Panc1 (cell line): ENCODE measurements at regions not wholly inside any gene's neighbourhood (a gene's known extent, or its start where the extent isn't known, plus 50 kb on each side); places are given as distances from the start of the nearest gene placed in this dataset.

Source experiments
- ATAC-seq: fragments of 200-7000 bp; cut with Tn5 transposase; 2 replicates; pipeline ENCODE4 v1.9.1; 2020; ENCODE audit warnings: mild to moderate bottlenecking, moderate library complexity
- BruUV-seq: library from RNA; stranded (reverse); fragments of 400-500 nt; replicated peaks from 2 replicates; lab custom pipeline; 2021; lab: Mats Ljungman, UMichigan
- CTCF ChIA-PET: fragments of 300-600 bp; sonication (Branson Sonifier 250); formaldehyde crosslinking; loops from one replicate; lab custom pipeline; 2022; ENCODE audit warnings: antibody characterized with exemption; lab: Charles Lee
- POLR2A ChIA-PET: fragments of 300-600 bp; sonication (Branson Sonifier 250); formaldehyde crosslinking; loops from one replicate; lab custom pipeline; 2022; ENCODE audit warnings: antibody characterized with exemption; lab: Charles Lee
- DNase-seq: peaks from one replicate; pipeline ENCODE4 v3.0.0-alpha.2; 2010; ENCODE audit warnings: low read depth, low spot score
- H3K27ac ChIP-seq: 2 replicates; pipeline ENCODE4 v1.5.1; 2011; ENCODE audit warnings: mild to moderate bottlenecking, low read length, inconsistent platforms
- H3K27me3 ChIP-seq: fragments of 200-500 bp; sonication (Bioruptor generic); 2 replicates; pipeline ENCODE4 v1.6.0; 2014; ENCODE audit warnings: low read length, inconsistent platforms; ENCODE audit not compliant: control insufficient read depth, insufficient read depth
- H3K36me3 ChIP-seq: fragments of 200-500 bp; sonication (Bioruptor generic); 2 replicates; pipeline ENCODE4 v1.5.1; 2014; ENCODE audit warnings: inconsistent platforms, mild to moderate bottlenecking, low read length, moderate library complexity; ENCODE audit not compliant: control insufficient read depth, insufficient read depth
- H3K4me1 ChIP-seq: 2 replicates; pipeline ENCODE4 v1.5.1; 2011; ENCODE audit warnings: inconsistent platforms, mild to moderate bottlenecking, low read length, moderate library complexity; ENCODE audit not compliant: control insufficient read depth, insufficient read depth
- H3K4me3 ChIP-seq, 2 experiments: 2 replicates each; pipeline ENCODE4 v1.5.1; 2011 to 2012; ENCODE audit warnings: low read depth in 2 of 2, low read length in 2 of 2, mild to moderate bottlenecking in 2 of 2, inconsistent platforms in 1 of 2, moderate library complexity in 1 of 2
- H3K9me3 ChIP-seq: fragments of 200-500 bp; sonication (Bioruptor generic); 2 replicates; pipeline ENCODE4 v1.5.1; 2014; ENCODE audit warnings: low read depth, mild to moderate bottlenecking, inconsistent platforms, low read length, moderate library complexity; ENCODE audit not compliant: control insufficient read depth, insufficient read depth
- POLR2AphosphoS5 ChIP-seq: IDR thresholded peaks from 2 replicates; pipeline ENCODE4 v1.6.1; 2012; ENCODE audit warnings: mild to moderate bottlenecking, low read depth, low read length, moderate library complexity
- SIN3A ChIP-seq: IDR thresholded peaks from 2 replicates; pipeline ENCODE4 v1.6.1; 2012; ENCODE audit warnings: low read depth, mild to moderate bottlenecking, low read length, moderate library complexity, borderline replicate concordance; ENCODE audit not compliant: insufficient read depth
- TCF7L2 ChIP-seq: IDR thresholded peaks from 2 replicates; pipeline ENCODE4 v1.6.1; 2011; ENCODE audit warnings: mild to moderate bottlenecking, low read depth, low read length, inconsistent platforms
- in situ Hi-C: cut with HindIII; loops from 2 replicates; pipeline ENCODE4 v1.10.0; 2016; ENCODE audit warnings: low sequenced_read_pairs, low pct_unique_long_range_greater_than_20kb
- intact Hi-C: fragments of 100-400 bp; cut with micrococcal nuclease; formaldehyde crosslinking; loops from one replicate; pipeline ENCODE4 v1.10.0; 2022; ENCODE audit not compliant: unreplicated experiment
- TF ChIP-seq, protein P1 (sequence below): fragments of 450-650 bp; IDR thresholded peaks from 2 replicates; pipeline ENCODE4 v1.5.1; 2017; ENCODE audit warnings: mild to moderate bottlenecking
- TF ChIP-seq, protein P2 (sequence below), 2 experiments: IDR thresholded peaks; 2 replicates each; pipeline ENCODE4 v1.6.1; 2011 to 2012; ENCODE audit warnings: low read depth in 2 of 2, control low read depth in 1 of 2, low read length in 1 of 2, mild to moderate bottlenecking in 1 of 2, moderate library complexity in 1 of 2; ENCODE audit not compliant: insufficient read depth in 1 of 2

DNA sequence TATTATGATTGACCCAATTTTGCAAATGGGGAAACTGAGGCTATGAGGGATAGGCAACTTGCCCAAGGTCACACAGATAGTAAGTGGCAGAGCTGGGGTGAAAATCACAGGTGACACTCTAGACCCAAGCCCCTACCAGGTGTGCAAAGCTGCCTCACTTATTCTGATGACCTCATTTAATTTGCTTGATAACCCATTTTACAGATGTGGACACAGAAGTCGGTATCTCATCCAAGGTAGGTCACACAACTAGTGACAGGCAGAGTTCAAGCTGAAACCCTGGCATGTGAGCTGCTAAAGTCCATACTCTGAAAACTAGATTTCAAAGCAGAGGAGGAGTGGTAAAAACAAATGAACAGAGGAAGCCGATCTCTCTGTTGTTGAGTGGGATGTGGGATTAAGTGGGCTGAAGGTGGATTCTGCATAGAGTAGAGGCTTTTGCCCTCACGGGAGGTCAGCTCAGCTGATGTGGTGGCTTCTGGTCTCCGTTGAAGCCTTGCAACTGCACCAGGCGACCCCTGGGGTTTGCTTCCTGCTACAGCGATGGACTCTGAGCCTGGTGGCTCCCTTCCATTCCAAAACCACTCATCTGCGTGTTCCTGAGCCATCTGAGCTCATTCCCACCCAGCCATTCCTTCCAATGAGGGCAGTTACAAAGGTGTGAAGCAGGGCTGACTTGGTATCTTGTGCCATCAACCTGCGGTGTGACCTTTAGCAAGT lies 164.3 kb upstream of the FHL2 start:
- H3K27ac ChIP-seq: no peak overlapping the region
- TF ChIP-seq, protein P1, sequence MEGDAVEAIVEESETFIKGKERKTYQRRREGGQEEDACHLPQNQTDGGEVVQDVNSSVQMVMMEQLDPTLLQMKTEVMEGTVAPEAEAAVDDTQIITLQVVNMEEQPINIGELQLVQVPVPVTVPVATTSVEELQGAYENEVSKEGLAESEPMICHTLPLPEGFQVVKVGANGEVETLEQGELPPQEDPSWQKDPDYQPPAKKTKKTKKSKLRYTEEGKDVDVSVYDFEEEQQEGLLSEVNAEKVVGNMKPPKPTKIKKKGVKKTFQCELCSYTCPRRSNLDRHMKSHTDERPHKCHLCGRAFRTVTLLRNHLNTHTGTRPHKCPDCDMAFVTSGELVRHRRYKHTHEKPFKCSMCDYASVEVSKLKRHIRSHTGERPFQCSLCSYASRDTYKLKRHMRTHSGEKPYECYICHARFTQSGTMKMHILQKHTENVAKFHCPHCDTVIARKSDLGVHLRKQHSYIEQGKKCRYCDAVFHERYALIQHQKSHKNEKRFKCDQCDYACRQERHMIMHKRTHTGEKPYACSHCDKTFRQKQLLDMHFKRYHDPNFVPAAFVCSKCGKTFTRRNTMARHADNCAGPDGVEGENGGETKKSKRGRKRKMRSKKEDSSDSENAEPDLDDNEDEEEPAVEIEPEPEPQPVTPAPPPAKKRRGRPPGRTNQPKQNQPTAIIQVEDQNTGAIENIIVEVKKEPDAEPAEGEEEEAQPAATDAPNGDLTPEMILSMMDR: no peak
- TF ChIP-seq POLR2AphosphoS5: no peak
- no peak for TF ChIP-seq TCF7L2
- no peak for TF ChIP-seq SIN3A
- TF ChIP-seq, protein P2, sequence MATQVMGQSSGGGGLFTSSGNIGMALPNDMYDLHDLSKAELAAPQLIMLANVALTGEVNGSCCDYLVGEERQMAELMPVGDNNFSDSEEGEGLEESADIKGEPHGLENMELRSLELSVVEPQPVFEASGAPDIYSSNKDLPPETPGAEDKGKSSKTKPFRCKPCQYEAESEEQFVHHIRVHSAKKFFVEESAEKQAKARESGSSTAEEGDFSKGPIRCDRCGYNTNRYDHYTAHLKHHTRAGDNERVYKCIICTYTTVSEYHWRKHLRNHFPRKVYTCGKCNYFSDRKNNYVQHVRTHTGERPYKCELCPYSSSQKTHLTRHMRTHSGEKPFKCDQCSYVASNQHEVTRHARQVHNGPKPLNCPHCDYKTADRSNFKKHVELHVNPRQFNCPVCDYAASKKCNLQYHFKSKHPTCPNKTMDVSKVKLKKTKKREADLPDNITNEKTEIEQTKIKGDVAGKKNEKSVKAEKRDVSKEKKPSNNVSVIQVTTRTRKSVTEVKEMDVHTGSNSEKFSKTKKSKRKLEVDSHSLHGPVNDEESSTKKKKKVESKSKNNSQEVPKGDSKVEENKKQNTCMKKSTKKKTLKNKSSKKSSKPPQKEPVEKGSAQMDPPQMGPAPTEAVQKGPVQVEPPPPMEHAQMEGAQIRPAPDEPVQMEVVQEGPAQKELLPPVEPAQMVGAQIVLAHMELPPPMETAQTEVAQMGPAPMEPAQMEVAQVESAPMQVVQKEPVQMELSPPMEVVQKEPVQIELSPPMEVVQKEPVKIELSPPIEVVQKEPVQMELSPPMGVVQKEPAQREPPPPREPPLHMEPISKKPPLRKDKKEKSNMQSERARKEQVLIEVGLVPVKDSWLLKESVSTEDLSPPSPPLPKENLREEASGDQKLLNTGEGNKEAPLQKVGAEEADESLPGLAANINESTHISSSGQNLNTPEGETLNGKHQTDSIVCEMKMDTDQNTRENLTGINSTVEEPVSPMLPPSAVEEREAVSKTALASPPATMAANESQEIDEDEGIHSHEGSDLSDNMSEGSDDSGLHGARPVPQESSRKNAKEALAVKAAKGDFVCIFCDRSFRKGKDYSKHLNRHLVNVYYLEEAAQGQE (IDR thresholded peaks at IDR 0.05; ENCODE audit: insufficient read depth in 1 of 2, low read depth in 2 of 2, low read length in 1 of 2): no peak
- ChIA-PET POLR2A (no interaction called here), CTCF (interaction anchor here (0.9 kb wide), 1 partner anchor 12 kb away, joined by 3 read pairs; no protein-coding TSS in a partner anchor)
- ATAC-seq (no peak), DNase-seq (no peak)
- no peak overlapping the region for H3K4me3 ChIP-seq
- H3K27me3 ChIP-seq: no peaks in the 10 kb centered on the region
- in situ Hi-C loops: no loop called here
- H3K9me3 ChIP-seq: no peaks in the 10 kb centered on the region
- no peaks in the 10 kb centered on the region for H3K36me3 ChIP-seq
- no peaks in the 10 kb centered on the region for H3K4me1 ChIP-seq
- intact Hi-C loops: no loop called here
- no TSS peak for BruUV-seq

DNA sequence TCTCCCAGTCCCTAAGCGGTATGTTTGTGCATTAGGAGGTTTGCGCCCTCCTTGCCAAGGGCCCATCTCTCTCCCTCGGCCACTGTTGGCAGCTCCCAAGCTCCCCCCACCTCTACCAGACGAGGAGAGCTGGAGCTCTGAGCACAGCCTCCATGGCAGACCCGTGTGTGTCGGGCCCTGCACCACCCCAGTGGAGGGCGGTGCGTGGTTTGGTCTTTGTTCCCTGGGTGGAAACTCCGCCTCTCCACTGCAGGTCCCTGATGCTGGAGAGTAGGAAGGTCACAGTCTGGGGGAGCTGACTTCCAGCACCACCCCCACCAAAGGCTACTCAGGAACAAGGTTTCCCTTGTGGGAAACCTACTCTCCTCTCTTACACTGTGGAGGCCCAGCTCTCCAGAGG lies 162.6 kb upstream of the FHL2 start:
- H3K4me1 ChIP-seq: no peaks in the 10 kb centered on the region
- H3K27ac ChIP-seq: no peak overlapping the region
- ChIA-PET CTCF (no interaction called here), POLR2A (no interaction called here)
- no peak overlapping the region for H3K4me3 ChIP-seq
- DNase-seq: no peak
- no TSS peak for BruUV-seq
- intact Hi-C loops: no loop called here
- in situ Hi-C loops: no loop called here
- 0 out of 2 replicates have a peak, but pooled peaks cover 2% of the 10 kb centered on the region for H3K27me3 ChIP-seq
- TF ChIP-seq, protein P2 (IDR thresholded peaks at IDR 0.05; ENCODE audit: insufficient read depth in 1 of 2, low read depth in 2 of 2, low read length in 1 of 2): no peak
- TF ChIP-seq TCF7L2 (no peak), SIN3A (no peak), POLR2AphosphoS5 (no peak)
- TF ChIP-seq, protein P1: no peak
- H3K36me3 ChIP-seq: no peaks in the 10 kb centered on the region
- no peak for ATAC-seq
- H3K9me3 ChIP-seq: no peaks in the 10 kb centered on the region
